ENCODE measurements at regions not wholly inside any gene's neighbourhood (a gene's known extent, or its start where the extent isn't known, plus 50 kb on each side); places are given as distances from the start of the nearest gene placed in this dataset.

DNA sequence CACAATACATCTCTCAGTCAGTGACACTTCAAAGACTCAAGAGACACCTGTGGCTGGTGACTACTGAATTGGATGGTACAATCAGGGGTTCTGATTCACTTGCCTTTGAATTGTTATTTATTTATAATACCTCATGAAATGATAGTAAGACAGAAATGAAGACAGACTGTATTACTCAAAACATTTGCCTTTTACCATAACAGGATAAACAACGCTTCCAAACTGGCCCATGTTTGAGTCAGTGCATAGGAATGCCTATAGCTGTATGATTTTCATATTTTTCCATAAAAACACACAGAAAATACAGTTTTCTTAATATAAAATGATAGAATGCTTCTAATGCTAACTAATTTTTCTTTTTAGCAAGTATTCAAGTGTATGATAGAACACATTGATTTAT, 59.5 kb upstream of the FGF14 start:
- no peaks in the 10 kb centered on the region for H3K27me3 ChIP-seq (replicated peaks; ENCODE audit: control insufficient read depth, insufficient read depth, low read length)
- ChIA-PET POLR2A (no interaction called here), CTCF (no interaction called here)
- no peak for TF ChIP-seq CTCF (IDR thresholded peaks at IDR 0.05; ENCODE audit: insufficient read depth in 1 of 2, low read depth in 1 of 2, low read length in 1 of 2, severe bottlenecking in 1 of 2, unreplicated experiment in 1 of 2)
- Mint-ChIP-seq H3K27me3 (ENCODE audit: insufficient read depth, unreplicated experiment) (peaks cover 6% of the 10 kb centered on the region), H3K4me1 (ENCODE audit: low read depth, unreplicated experiment) (no peaks in the 10 kb centered on the region), H3K36me3 (ENCODE audit: insufficient read depth, unreplicated experiment) (no peaks in the 10 kb centered on the region), H3K9me3 (ENCODE audit: unreplicated experiment) (no peaks in the 10 kb centered on the region), H3K4me3 (ENCODE audit: unreplicated experiment) (no peak overlapping the region), H3K27ac (ENCODE audit: unreplicated experiment) (no peak overlapping the region)
- no peak overlapping the region for H3K4me3 ChIP-seq (ENCODE audit: low read depth, low read length)
- no peak for DNase-seq
- H3K4me1 ChIP-seq = no peaks in the 10 kb centered on the region
- BruUV-seq (replicated peaks) = no TSS peak
- intact Hi-C loops (cut with micrococcal nuclease; ENCODE audit: unreplicated experiment) = loop anchor here (5.0 kb wide), 1 partner anchor 386 kb away; the partner anchor contains the start of gene ERCC5
- H3K36me3 ChIP-seq (ENCODE audit: control insufficient read depth, insufficient read depth, low read length) = no peaks in the 10 kb centered on the region
- H3K9me3 ChIP-seq = 0 out of 2 replicates have a peak, but pooled peaks cover 3% of the 10 kb centered on the region

DNA sequence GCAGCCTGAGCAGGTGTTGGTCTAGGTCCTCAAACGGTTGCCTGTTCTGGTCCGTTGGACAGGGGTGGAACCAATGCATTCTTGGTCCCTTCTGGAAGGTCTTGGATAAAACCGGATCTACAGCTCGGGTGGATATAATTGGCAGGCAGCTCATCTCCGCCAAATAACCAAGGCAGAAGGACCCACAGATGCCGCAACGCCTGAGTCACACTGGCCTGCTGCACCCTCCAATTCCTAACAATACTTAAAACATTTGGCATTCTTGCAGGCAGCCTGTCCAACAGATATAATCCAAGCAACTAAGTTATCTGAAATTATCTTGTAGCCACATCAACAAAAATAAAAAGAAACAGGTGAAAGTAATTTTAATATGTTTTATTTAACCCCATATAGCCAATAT, 59.0 kb upstream of the FGF14 start:
- Mint-ChIP-seq H3K4me3 (ENCODE audit: unreplicated experiment) (no peak overlapping the region), H3K9me3 (ENCODE audit: unreplicated experiment) (no peaks in the 10 kb centered on the region), H3K27me3 (ENCODE audit: insufficient read depth, unreplicated experiment) (peaks cover 3% of the 10 kb centered on the region), H3K36me3 (ENCODE audit: insufficient read depth, unreplicated experiment) (no peaks in the 10 kb centered on the region), H3K27ac (ENCODE audit: unreplicated experiment) (no peak overlapping the region), H3K4me1 (ENCODE audit: low read depth, unreplicated experiment) (no peaks in the 10 kb centered on the region)
- no peak for DNase-seq
- no peaks in the 10 kb centered on the region for H3K27me3 ChIP-seq (replicated peaks; ENCODE audit: control insufficient read depth, insufficient read depth, low read length)
- 0 out of 2 replicates have a peak, but pooled peaks cover 3% of the 10 kb centered on the region for H3K9me3 ChIP-seq
- H3K4me1 ChIP-seq = no peaks in the 10 kb centered on the region
- POLR2A ChIA-PET = no interaction called here
- no peak overlapping the region for H3K4me3 ChIP-seq (ENCODE audit: low read depth, low read length)
- no peaks in the 10 kb centered on the region for H3K36me3 ChIP-seq (ENCODE audit: control insufficient read depth, insufficient read depth, low read length)
- CTCF ChIA-PET = no interaction called here
- no peak for TF ChIP-seq CTCF (IDR thresholded peaks at IDR 0.05; ENCODE audit: insufficient read depth in 1 of 2, low read depth in 1 of 2, low read length in 1 of 2, severe bottlenecking in 1 of 2, unreplicated experiment in 1 of 2)
- no TSS peak for BruUV-seq (replicated peaks)
- intact Hi-C loops (cut with micrococcal nuclease; ENCODE audit: unreplicated experiment) = loop anchor here (5.0 kb wide), 1 partner anchor 386 kb away; the partner anchor contains the start of gene ERCC5

- no peak overlapping the region for H3K27ac Mint-ChIP-seq (ENCODE audit: unreplicated experiment)
- no peak for TF ChIP-seq CTCF (IDR thresholded peaks at IDR 0.05; ENCODE audit: insufficient read depth in 1 of 2, low read depth in 1 of 2, low read length in 1 of 2, severe bottlenecking in 1 of 2, unreplicated experiment in 1 of 2)
- POLR2A ChIA-PET = no interaction called here
- H3K27me3 Mint-ChIP-seq (ENCODE audit: insufficient read depth, unreplicated experiment) = peaks cover 19% of the 10 kb centered on the region
- CTCF ChIA-PET = no interaction called here
- no peaks in the 10 kb centered on the region for H3K4me1 ChIP-seq
- DNase-seq = no peak
- H3K9me3 Mint-ChIP-seq (ENCODE audit: unreplicated experiment) = no peaks in the 10 kb centered on the region
- no TSS peak for BruUV-seq (replicated peaks)
- no peaks in the 10 kb centered on the region for H3K9me3 ChIP-seq
- H3K4me3 Mint-ChIP-seq (ENCODE audit: unreplicated experiment) = no peak overlapping the region
- intact Hi-C loops (cut with micrococcal nuclease; ENCODE audit: unreplicated experiment) = no loop called here
- no peaks in the 10 kb centered on the region for H3K27me3 ChIP-seq (replicated peaks; ENCODE audit: control insufficient read depth, insufficient read depth, low read length)
- no peaks in the 10 kb centered on the region for H3K36me3 ChIP-seq (ENCODE audit: control insufficient read depth, insufficient read depth, low read length)
- no peaks in the 10 kb centered on the region for H3K36me3 Mint-ChIP-seq (ENCODE audit: insufficient read depth, unreplicated experiment)
- H3K4me1 Mint-ChIP-seq (ENCODE audit: low read depth, unreplicated experiment) = no peaks in the 10 kb centered on the region
- H3K4me3 ChIP-seq (ENCODE audit: low read depth, low read length) = no peak overlapping the region
Observed at GRCh38 chr13:102452836-102453235, 51.0 kb upstream of the FGF14 start.

Data from Caco-2 (cell line).